ENCODE measurements at regions not wholly inside any gene's neighbourhood (a gene's known extent, or its start where the extent isn't known, plus 50 kb on each side); places are given as distances from the start of the nearest gene placed in this dataset.
A peak's percentile ranks its signal among the peaks of the same experiment; 100 is the strongest.

- 87% methylated on average over 13 of the region's 14 CpGs; no CpG with 5 or more reads in 1 of the 2 experiments for WGBS, 2 experiments (ENCODE audit: extremely low coverage in 1 of 2, insufficient coverage in 1 of 2, insufficient read length in 1 of 2, insufficient replicate concordance in 2 of 2, low coverage in 1 of 2, low lambda C conversion rate in 2 of 2, missing lambda C conversion rate in 1 of 2)
- no peak overlapping the region; the same call in 1 of the 2 replicates for H2AK5ac ChIP-seq (ENCODE audit: low read depth, low read length)
- no peak for FAIRE-seq
- no peaks in the 10 kb centered on the region for H3K36me3 ChIP-seq (ENCODE audit: control insufficient read depth in 2 of 4, insufficient read depth in 4 of 4, low read length in 3 of 4)
- no peak overlapping the region for H2BK120ac ChIP-seq (replicated peaks; ENCODE audit: low read depth, low read length)
- peak in 1 of 2 experiments; percentile 35 for DNase-seq (ENCODE audit: low read depth in 1 of 2, low spot score in 2 of 2)
- no peak overlapping the region for H3K4ac ChIP-seq (replicated peaks; ENCODE audit: insufficient read length, low read depth, low read length)
- peaks cover 0 to 8% (median 2%) of the 10 kb centered on the region in 4 experiments; a peak in 4 of 7 replicates for H3K4me1 ChIP-seq (replicated peaks in 1 of 4; ENCODE audit: control insufficient read depth in 3 of 4, insufficient read depth in 4 of 4, low read length in 3 of 4)
- POLR2A ChIA-PET (ENCODE audit: partially characterized antibody) = no interaction called here
- H3K4me3 ChIP-seq (ENCODE audit: extremely low read depth in 1 of 4, insufficient read depth in 2 of 4, low read depth in 3 of 4, low read length in 4 of 4) = no peak overlapping the region
- H3K9me3 ChIP-seq (ENCODE audit: insufficient read depth in 2 of 2, low read depth in 1 of 2, low read length in 1 of 2) = no peaks in the 10 kb centered on the region
- no peak overlapping the region for H2AFZ ChIP-seq (ENCODE audit: low read length)
- H3K27ac ChIP-seq (ENCODE audit: low read depth, low read length) = no peak overlapping the region
- no peak overlapping the region for H3K56ac ChIP-seq (replicated peaks; ENCODE audit: insufficient read length, low read depth, low read length)
- no peak overlapping the region for H3K23ac ChIP-seq (ENCODE audit: insufficient read length)
- H3K79me2 ChIP-seq (ENCODE audit: control insufficient read depth in 1 of 2, insufficient read depth in 2 of 2, low read length in 2 of 2) = no peaks in the 10 kb centered on the region
- peak overlapping the region; percentile 75; the same call in 1 of the 2 replicates for H2BK5ac ChIP-seq (ENCODE audit: low read depth, low read length)
- H3K23me2 ChIP-seq (ENCODE audit: low read depth, low read length) = peaks cover 2% of the 10 kb centered on the region; the same call in 1 of the 2 replicates
- H3K9ac ChIP-seq (replicated peaks in 1 of 4; ENCODE audit: extremely low read depth in 1 of 4, low read depth in 3 of 4, low read length in 3 of 4) = no peak overlapping the region
- no peak overlapping the region for H4K8ac ChIP-seq (ENCODE audit: extremely low read depth, insufficient read depth, low read length)
- no peak overlapping the region for H3K14ac ChIP-seq (ENCODE audit: insufficient read length)
- no peak overlapping the region for H3K4me2 ChIP-seq (ENCODE audit: insufficient read depth in 1 of 2, low read depth in 2 of 2, low read length in 2 of 2)
- H3K18ac ChIP-seq (ENCODE audit: extremely low read depth, low read length) = no peak overlapping the region
- CTCF ChIA-PET (ENCODE audit: partially characterized antibody) = interaction anchor here (0.7 to 1.8 kb wide), 8 partner anchors 13 to 181 kb away, joined by 3 to 5 read pairs (median 3); no protein-coding TSS in a partner anchor
- H4K91ac ChIP-seq (replicated peaks; ENCODE audit: insufficient read length, low read length) = no peak overlapping the region
- peak overlapping the region; percentile 9; the same call in 1 of the 2 replicates for H2BK20ac ChIP-seq (ENCODE audit: low read length)
- 0 out of 2 replicates have a peak overlapping the region, but pooled peaks have one; percentile 43 for H2BK12ac ChIP-seq (ENCODE audit: low read depth, low read length)
- H3K79me1 ChIP-seq (ENCODE audit: low read depth, low read length) = no peaks in the 10 kb centered on the region
- no peaks in the 10 kb centered on the region for H4K20me1 ChIP-seq (replicated peaks in 1 of 2; ENCODE audit: control insufficient read depth in 1 of 2, insufficient read depth in 2 of 2, low read length in 2 of 2)
- H3K27me3 ChIP-seq (replicated peaks in 1 of 4; ENCODE audit: control insufficient read depth in 3 of 4, extremely low read depth in 1 of 4, insufficient read depth in 3 of 4, low read length in 3 of 4) = no peaks in the 10 kb centered on the region
- H2BK15ac ChIP-seq (ENCODE audit: low read length) = peak overlapping the region; percentile 72; the same call in 1 of the 2 replicates
- no peak overlapping the region for H4K5ac ChIP-seq (ENCODE audit: insufficient read length, low read depth, low read length)
- TF ChIP-seq, protein P1, sequence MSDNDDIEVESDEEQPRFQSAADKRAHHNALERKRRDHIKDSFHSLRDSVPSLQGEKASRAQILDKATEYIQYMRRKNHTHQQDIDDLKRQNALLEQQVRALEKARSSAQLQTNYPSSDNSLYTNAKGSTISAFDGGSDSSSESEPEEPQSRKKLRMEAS (IDR thresholded peaks at IDR 0.05) = no peak
- no peak for TF ChIP-seq CREB1 (IDR thresholded peaks at IDR 0.05)
- no peak for TF ChIP-seq YY1 (IDR thresholded peaks at IDR 0.05; ENCODE audit: low read depth, low read length)
- no peak for TF ChIP-seq RBBP5 (IDR thresholded peaks at IDR 0.05; ENCODE audit: borderline replicate concordance, low read depth, low read length)
Observed at GRCh38 chr4:184310881-184311709, 93.4 kb upstream of the ENPP6 start.
